ENCODE measurements at regions not wholly inside any gene's neighbourhood (a gene's known extent, or its start where the extent isn't known, plus 50 kb on each side); places are given as distances from the start of the nearest gene placed in this dataset.

- TF ChIP-seq CTCF (IDR thresholded peaks at IDR 0.05; ENCODE audit: insufficient read depth, low read depth, low read length) (no peak), EZH2 (IDR thresholded peaks at IDR 0.05; ENCODE audit: insufficient read depth, low read length) (no peak)
Observed at GRCh38 chr15:62409466-62409865, 244.4 kb upstream of the C2CD4B start.
